ENCODE measurements at regions not wholly inside any gene's neighbourhood (a gene's known extent, or its start where the extent isn't known, plus 50 kb on each side); places are given as distances from the start of the nearest gene placed in this dataset.

GRCh38 chr6:133184798-133185372 is 56.3 kb upstream of the EYA4 start:
- Mint-ChIP-seq H3K27me3 (ENCODE audit: low read depth) (peaks cover 8% of the 10 kb centered on the region), H3K9me3 (no peaks in the 10 kb centered on the region), H3K4me3 (no peak overlapping the region), H3K4me1 (peaks cover 60% of the 10 kb centered on the region), H3K36me3 (ENCODE audit: low read depth) (no peaks in the 10 kb centered on the region), H3K27ac (peak overlapping the region; percentile 16 to 73 (median 58))
- TF ChIP-seq, protein P1, sequence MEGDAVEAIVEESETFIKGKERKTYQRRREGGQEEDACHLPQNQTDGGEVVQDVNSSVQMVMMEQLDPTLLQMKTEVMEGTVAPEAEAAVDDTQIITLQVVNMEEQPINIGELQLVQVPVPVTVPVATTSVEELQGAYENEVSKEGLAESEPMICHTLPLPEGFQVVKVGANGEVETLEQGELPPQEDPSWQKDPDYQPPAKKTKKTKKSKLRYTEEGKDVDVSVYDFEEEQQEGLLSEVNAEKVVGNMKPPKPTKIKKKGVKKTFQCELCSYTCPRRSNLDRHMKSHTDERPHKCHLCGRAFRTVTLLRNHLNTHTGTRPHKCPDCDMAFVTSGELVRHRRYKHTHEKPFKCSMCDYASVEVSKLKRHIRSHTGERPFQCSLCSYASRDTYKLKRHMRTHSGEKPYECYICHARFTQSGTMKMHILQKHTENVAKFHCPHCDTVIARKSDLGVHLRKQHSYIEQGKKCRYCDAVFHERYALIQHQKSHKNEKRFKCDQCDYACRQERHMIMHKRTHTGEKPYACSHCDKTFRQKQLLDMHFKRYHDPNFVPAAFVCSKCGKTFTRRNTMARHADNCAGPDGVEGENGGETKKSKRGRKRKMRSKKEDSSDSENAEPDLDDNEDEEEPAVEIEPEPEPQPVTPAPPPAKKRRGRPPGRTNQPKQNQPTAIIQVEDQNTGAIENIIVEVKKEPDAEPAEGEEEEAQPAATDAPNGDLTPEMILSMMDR (IDR thresholded peaks at IDR 0.05; ENCODE audit: unreplicated experiment in 3 of 3): peak; percentile 51 to 73 (median 62)

GRCh38 chr6:133185731-133186130 is 55.4 kb upstream of the EYA4 start:
- no peaks in the 10 kb centered on the region for H3K9me3 Mint-ChIP-seq
- H3K27me3 Mint-ChIP-seq (ENCODE audit: low read depth): peaks cover 8% of the 10 kb centered on the region
- peaks cover 60% of the 10 kb centered on the region for H3K4me1 Mint-ChIP-seq
- TF ChIP-seq, protein P1 (IDR thresholded peaks at IDR 0.05; ENCODE audit: unreplicated experiment in 3 of 3): no peak
- peak overlapping the region; percentile 14 to 73 (median 58) for H3K27ac Mint-ChIP-seq
- no peaks in the 10 kb centered on the region for H3K36me3 Mint-ChIP-seq (ENCODE audit: low read depth)
- H3K4me3 Mint-ChIP-seq: no peak overlapping the region

- no peaks in the 10 kb centered on the region for H3K36me3 Mint-ChIP-seq (ENCODE audit: low read depth)
- no peaks in the 10 kb centered on the region for H3K9me3 Mint-ChIP-seq
- peak overlapping the region; percentile 14 to 49 (median 17) for H3K27ac Mint-ChIP-seq
- peaks cover 72% of the 10 kb centered on the region for H3K4me1 Mint-ChIP-seq
- no peak overlapping the region for H3K4me3 Mint-ChIP-seq
- TF ChIP-seq, protein P1 (IDR thresholded peaks at IDR 0.05; ENCODE audit: unreplicated experiment in 3 of 3): no peak
- peaks cover 7% of the 10 kb centered on the region for H3K27me3 Mint-ChIP-seq (ENCODE audit: low read depth)
These were observed 54.0 kb upstream of the EYA4 start for GRCh38 chr6:133187114-133187513.

GRCh38 chr6:133187657-133188453 is 53.3 kb upstream of the EYA4 start:
- TF ChIP-seq, protein P1 (IDR thresholded peaks at IDR 0.05; ENCODE audit: unreplicated experiment in 3 of 3): no peak
- no peak overlapping the region for H3K4me3 Mint-ChIP-seq
- H3K27me3 Mint-ChIP-seq (ENCODE audit: low read depth): no peaks in the 10 kb centered on the region
- no peaks in the 10 kb centered on the region for H3K36me3 Mint-ChIP-seq (ENCODE audit: low read depth)
- H3K4me1 Mint-ChIP-seq: peaks cover 66% of the 10 kb centered on the region
- peak overlapping the region; percentile 14 to 65 (median 49) for H3K27ac Mint-ChIP-seq
- peaks cover 3% of the 10 kb centered on the region for H3K9me3 Mint-ChIP-seq

- Mint-ChIP-seq H3K9me3 (peaks cover 22% of the 10 kb centered on the region), H3K4me1 (peaks cover 35% of the 10 kb centered on the region), H3K36me3 (ENCODE audit: low read depth) (no peaks in the 10 kb centered on the region), H3K4me3 (peak overlapping the region in 1 of 3 experiments; percentile 33), H3K27ac (peak overlapping the region in 1 of 3 experiments; percentile 6), H3K27me3 (ENCODE audit: low read depth) (no peaks in the 10 kb centered on the region)
- TF ChIP-seq, protein P1 (IDR thresholded peaks at IDR 0.05; ENCODE audit: unreplicated experiment in 3 of 3): no peak
These were observed 50.2 kb upstream of the EYA4 start for GRCh38 chr6:133190912-133191311.
